ENCODE measurements at regions not wholly inside any gene's neighbourhood (a gene's known extent, or its start where the extent isn't known, plus 50 kb on each side); places are given as distances from the start of the nearest gene placed in this dataset.

DNA sequence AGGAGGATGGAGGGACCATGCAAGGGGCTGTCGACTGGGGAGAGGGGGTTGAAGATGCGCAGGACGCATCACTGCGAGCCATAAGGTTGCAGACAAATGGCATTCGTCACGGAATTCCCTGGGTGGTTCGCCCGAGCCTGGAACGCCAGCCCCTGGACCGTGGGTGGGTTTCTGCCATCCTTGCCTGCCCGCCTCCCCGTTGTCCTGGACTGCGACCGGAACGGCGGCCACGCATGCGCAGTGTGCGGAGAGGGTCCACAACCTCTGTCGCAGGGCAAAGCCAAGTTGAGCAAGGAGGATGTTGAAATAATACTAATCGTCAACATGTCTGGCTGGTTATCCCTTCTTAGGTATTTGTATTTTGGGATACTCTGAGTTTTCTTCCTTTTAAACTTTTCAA is 932.2 kb downstream of the NLGN4Y start:
- CTCF ChIA-PET, result no interaction called here
- TF ChIP-seq, protein P1, sequence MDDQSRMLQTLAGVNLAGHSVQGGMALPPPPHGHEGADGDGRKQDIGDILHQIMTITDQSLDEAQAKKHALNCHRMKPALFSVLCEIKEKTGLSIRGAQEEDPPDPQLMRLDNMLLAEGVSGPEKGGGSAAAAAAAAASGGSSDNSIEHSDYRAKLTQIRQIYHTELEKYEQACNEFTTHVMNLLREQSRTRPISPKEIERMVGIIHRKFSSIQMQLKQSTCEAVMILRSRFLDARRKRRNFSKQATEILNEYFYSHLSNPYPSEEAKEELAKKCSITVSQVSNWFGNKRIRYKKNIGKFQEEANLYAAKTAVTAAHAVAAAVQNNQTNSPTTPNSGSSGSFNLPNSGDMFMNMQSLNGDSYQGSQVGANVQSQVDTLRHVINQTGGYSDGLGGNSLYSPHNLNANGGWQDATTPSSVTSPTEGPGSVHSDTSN (IDR thresholded peaks at IDR 0.05), result no peak
- TF ChIP-seq NPAS2 (CRISPR knock-in tag; IDR thresholded peaks at IDR 0.05; ENCODE audit: borderline replicate concordance), result no peak
- TF ChIP-seq ZFP36 (IDR thresholded peaks at IDR 0.05; ENCODE audit: borderline replicate concordance, partially characterized antibody), result no peak
- no peak for TF ChIP-seq NFE2L2 (conservative IDR thresholded peaks at IDR 0.05; ENCODE audit: low read length)
- TF ChIP-seq FOXS1 (CRISPR knock-in tag; IDR thresholded peaks at IDR 0.05), result no peak
- TF ChIP-seq ATOH8 (CRISPR knock-in tag; IDR thresholded peaks at IDR 0.05; ENCODE audit: low read depth), result no peak
- TF ChIP-seq RFX5 (IDR thresholded peaks at IDR 0.05), result no peak
- TF ChIP-seq NR3C1 (IDR thresholded peaks at IDR 0.05), result no peak
- Histone ChIP-seq H3K4me2 (peak overlapping the region; percentile 75), H3K4me3 (peak overlapping the region; percentile 48), H3K9me3 (no peaks in the 10 kb centered on the region), H3K4me1 (peaks cover 5% of the 10 kb centered on the region; the same call in 2 of the 3 replicates), H3K27ac (peak overlapping the region; percentile 82 to 86)
- peak; percentile 66 to 68 for ATAC-seq
- FAIRE-seq, result no peak
- POLR2A ChIA-PET, result no interaction called here
- DNase-seq (ENCODE audit: low read depth in 1 of 2, low spot score in 1 of 2), result peak; percentile 25 to 51
- WGBS (ENCODE audit: missing lambda C conversion rate), result 4% methylated on average over 5 of the region's 21 CpGs

GRCh38 chrY:15457682-15458081 is 933.4 kb downstream of the NLGN4Y start:
- Histone ChIP-seq H3K9me3 (no peaks in the 10 kb centered on the region), H3K4me3 (no peak overlapping the region), H3K4me2 (no peak overlapping the region), H3K4me1 (peaks cover 5% of the 10 kb centered on the region; the same call in 2 of the 3 replicates), H3K27ac (no peak overlapping the region)
- ATAC-seq, result no peak
- CTCF ChIA-PET, result no interaction called here
- DNase-seq (ENCODE audit: low read depth in 1 of 2, low spot score in 1 of 2), result no peak
- POLR2A ChIA-PET, result no interaction called here
- no peak for FAIRE-seq
- 79% methylated on average over 3 of the region's 3 CpGs for WGBS (ENCODE audit: missing lambda C conversion rate)
- TF ChIP-seq MYC (IDR thresholded peaks at IDR 0.05; ENCODE audit: borderline replicate concordance, low read length) (no peak), ZNF302 (CRISPR knock-in tag; IDR thresholded peaks at IDR 0.05) (no peak), HES2 (IDR thresholded peaks at IDR 0.05) (no peak), ZFP36 (IDR thresholded peaks at IDR 0.05; ENCODE audit: borderline replicate concordance, partially characterized antibody) (no peak), HOXB13 (CRISPR knock-in tag; IDR thresholded peaks at IDR 0.05; ENCODE audit: low read depth) (no peak), SREBF2 (IDR thresholded peaks at IDR 0.05) (no peak), EHF (CRISPR knock-in tag; IDR thresholded peaks at IDR 0.05) (no peak), ATOH8 (CRISPR knock-in tag; IDR thresholded peaks at IDR 0.05; ENCODE audit: low read depth) (no peak), NPAS2 (CRISPR knock-in tag; IDR thresholded peaks at IDR 0.05; ENCODE audit: borderline replicate concordance) (no peak), CTCF (IDR thresholded peaks at IDR 0.05) (no peak), FOSL2 (IDR thresholded peaks at IDR 0.05) (no peak), FOSL2 (CRISPR knock-in tag; IDR thresholded peaks at IDR 0.05) (no peak), TP53 (CRISPR knock-in tag; IDR thresholded peaks at IDR 0.05) (no peak)
- TF ChIP-seq, protein P1 (IDR thresholded peaks at IDR 0.05), result no peak
- TF ChIP-seq, protein P2, sequence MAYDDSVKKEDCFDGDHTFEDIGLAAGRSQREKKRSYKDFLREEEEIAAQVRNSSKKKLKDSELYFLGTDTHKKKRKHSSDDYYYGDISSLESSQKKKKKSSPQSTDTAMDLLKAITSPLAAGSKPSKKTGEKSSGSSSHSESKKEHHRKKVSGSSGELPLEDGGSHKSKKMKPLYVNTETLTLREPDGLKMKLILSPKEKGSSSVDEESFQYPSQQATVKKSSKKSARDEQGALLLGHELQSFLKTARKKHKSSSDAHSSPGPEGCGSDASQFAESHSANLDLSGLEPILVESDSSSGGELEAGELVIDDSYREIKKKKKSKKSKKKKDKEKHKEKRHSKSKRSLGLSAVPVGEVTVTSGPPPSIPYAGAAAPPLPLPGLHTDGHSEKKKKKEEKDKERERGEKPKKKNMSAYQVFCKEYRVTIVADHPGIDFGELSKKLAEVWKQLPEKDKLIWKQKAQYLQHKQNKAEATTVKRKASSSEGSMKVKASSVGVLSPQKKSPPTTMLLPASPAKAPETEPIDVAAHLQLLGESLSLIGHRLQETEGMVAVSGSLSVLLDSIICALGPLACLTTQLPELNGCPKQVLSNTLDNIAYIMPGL (CRISPR knock-in tag; IDR thresholded peaks at IDR 0.05; ENCODE audit: borderline replicate concordance), result no peak
- TF ChIP-seq, protein P3, sequence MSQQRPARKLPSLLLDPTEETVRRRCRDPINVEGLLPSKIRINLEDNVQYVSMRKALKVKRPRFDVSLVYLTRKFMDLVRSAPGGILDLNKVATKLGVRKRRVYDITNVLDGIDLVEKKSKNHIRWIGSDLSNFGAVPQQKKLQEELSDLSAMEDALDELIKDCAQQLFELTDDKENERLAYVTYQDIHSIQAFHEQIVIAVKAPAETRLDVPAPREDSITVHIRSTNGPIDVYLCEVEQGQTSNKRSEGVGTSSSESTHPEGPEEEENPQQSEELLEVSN (IDR thresholded peaks at IDR 0.05; ENCODE audit: borderline replicate concordance, low read depth), result no peak

Measured in A549 (cell line).